ENCODE measurements at regions not wholly inside any gene's neighbourhood (a gene's known extent, or its start where the extent isn't known, plus 50 kb on each side); places are given as distances from the start of the nearest gene placed in this dataset.

GRCh38 chr5:167317884-167318283, 973.6 kb upstream of the WWC1 start:
- TF ChIP-seq, protein P1, sequence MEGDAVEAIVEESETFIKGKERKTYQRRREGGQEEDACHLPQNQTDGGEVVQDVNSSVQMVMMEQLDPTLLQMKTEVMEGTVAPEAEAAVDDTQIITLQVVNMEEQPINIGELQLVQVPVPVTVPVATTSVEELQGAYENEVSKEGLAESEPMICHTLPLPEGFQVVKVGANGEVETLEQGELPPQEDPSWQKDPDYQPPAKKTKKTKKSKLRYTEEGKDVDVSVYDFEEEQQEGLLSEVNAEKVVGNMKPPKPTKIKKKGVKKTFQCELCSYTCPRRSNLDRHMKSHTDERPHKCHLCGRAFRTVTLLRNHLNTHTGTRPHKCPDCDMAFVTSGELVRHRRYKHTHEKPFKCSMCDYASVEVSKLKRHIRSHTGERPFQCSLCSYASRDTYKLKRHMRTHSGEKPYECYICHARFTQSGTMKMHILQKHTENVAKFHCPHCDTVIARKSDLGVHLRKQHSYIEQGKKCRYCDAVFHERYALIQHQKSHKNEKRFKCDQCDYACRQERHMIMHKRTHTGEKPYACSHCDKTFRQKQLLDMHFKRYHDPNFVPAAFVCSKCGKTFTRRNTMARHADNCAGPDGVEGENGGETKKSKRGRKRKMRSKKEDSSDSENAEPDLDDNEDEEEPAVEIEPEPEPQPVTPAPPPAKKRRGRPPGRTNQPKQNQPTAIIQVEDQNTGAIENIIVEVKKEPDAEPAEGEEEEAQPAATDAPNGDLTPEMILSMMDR (optimal IDR thresholded peaks at IDR 0.05 in 1 of 3, IDR thresholded peaks at IDR 0.05 in 1 of 3, conservative IDR thresholded peaks at IDR 0.05 in 1 of 3; ENCODE audit: extremely low read depth in 1 of 3, insufficient read depth in 2 of 3, low read length in 3 of 3): no peak
- TF ChIP-seq EZH2 (IDR thresholded peaks at IDR 0.05; ENCODE audit: low read length): no peak

Data from keratinocyte (primary cell).